GM19372 (cell line): ENCODE measurements at regions not wholly inside any gene's neighbourhood (a gene's known extent, or its start where the extent isn't known, plus 50 kb on each side); places are given as distances from the start of the nearest gene placed in this dataset.
"Not testable (repeated sequence)": the region's sequence is repeated elsewhere in the genome, so short reads cannot be mapped to it uniquely, and the experiment has no call there.

Experiments used
- ATAC-seq: cut with Tn5 transposase; IDR thresholded peaks from one replicate; pipeline ENCODE4 v1.9.1; 2021; ENCODE audit warnings: mild to moderate bottlenecking, low read depth, moderate library complexity; ENCODE audit not compliant: unreplicated experiment

GRCh38 chr4:149983931-149984330 is 94.3 kb upstream of the DCLK2 start:
- ATAC-seq: no peak

- ATAC-seq: no peak
Measured at GRCh38 chr4:149985981-149986380, 92.3 kb upstream of the DCLK2 start.

GRCh38 chr4:149986917-149987316 is 91.3 kb upstream of the DCLK2 start:
- ATAC-seq: no peak

- ATAC-seq: no peak
Measured at GRCh38 chr4:149987330-149988086, 90.7 kb upstream of the DCLK2 start.

DNA sequence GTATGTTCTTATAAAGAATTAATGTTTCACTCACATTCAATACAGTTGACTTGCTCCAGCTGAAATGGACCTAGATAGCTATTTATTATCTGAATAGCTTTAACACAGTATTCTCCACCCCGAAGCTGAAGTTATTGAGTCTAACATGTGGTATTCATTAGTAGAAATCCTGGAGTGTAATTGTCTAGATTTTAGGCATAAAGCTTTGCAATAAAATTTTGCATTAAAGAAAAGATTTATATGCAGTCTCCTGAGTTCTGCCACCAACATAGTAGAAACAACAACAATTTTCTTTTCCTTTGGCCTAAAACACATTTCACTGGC is 90.2 kb upstream of the DCLK2 start:
- no peak for ATAC-seq

DNA sequence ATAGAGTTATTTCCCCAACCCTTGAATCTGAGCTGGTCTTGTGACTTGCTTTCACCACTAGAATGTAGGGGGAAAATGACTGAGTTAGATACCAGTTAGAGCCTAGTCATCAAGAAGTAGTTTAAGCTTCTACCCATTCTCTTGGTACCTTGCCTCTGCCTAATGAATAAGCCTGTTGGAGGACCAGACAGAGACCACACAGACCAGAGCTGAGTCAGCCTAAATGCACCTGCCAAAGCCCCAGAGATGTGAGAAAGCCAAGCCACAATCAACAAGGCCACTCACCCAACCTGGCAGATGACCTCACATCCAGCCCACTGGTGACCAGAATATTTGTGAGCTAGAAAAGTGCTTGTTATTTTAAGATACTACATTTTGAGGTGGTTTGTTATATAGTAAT is 85.2 kb upstream of the DCLK2 start:
- ATAC-seq: no peak

- no peak for ATAC-seq
Measured at GRCh38 chr4:149995134-149995756, 83.0 kb upstream of the DCLK2 start.

DNA sequence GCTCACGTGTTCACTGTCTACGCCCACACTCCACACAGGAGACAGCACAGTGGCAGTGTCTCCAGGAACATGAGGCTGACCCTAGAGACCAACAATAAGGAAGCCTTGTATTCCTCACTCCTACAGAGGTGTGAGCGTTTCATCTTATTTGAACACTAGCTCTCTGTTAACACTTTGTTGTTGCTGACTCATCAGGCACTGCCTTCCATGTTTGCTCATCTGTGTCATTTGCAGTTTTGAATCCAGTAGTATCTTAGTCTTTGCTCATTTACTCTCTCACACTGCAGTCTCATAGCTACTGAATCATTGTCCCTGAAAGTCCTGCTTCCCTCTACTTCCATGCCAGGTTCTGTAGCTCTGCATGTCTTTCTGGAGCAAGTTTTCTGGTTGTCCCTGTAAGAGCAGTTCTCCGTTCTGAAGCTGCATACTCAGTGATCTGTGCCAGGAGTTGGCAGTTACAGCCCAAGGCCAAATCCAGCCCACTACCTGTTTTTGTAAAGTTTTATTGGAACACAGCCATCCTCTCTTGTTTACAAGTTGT is 80.3 kb upstream of the DCLK2 start:
- no peak for ATAC-seq

DNA sequence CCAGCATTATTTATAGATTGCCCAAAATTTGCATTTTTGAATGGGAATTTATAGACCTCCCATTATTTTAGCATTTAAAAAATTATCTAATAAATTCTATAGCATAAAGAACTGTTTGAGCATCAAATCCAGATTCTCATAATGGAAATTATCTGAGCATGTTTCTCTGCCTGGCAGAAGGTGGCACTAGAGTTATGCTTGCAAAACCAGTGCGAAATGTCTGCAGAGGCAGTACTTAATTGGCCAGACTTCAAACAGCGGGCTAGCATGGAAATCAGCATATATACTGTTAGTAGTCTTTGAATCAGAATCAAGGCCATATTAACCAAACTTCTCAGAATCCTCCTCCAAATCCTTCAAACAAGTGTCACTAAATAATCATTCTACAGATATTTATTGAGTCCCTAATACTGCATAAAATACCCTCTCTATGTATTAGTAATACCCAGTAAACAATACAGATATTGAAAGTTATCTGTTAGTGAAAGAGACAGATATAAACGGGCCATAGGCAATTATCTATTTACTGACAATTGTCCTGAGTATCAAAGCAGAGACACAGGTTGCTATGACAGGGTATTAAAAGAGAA is 78.7 kb upstream of the DCLK2 start:
- ATAC-seq: no peak

DNA sequence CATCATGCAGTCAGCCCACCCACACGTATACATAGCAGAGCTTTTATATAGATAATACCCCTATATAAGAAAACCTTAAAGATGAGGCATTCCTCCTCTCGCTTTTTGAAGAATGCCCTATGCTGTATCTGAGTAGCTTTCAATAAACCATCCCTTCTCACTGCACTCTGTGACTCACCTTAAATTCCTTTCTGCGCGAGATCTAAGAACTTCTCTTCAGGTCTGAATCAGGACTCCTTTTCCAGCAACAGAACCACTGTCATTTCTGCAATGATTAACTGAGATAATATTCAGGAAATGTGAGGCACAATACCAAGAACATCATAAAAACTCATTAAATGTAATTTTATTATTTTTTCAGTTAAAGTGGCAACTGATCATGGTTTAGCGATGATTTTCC is 76.4 kb upstream of the DCLK2 start:
- no peak for ATAC-seq

GRCh38 chr4:150002561-150002960 is 75.7 kb upstream of the DCLK2 start:
- ATAC-seq: no peak

GRCh38 chr4:150004481-150004880 is 73.8 kb upstream of the DCLK2 start:
- ATAC-seq: no peak

DNA sequence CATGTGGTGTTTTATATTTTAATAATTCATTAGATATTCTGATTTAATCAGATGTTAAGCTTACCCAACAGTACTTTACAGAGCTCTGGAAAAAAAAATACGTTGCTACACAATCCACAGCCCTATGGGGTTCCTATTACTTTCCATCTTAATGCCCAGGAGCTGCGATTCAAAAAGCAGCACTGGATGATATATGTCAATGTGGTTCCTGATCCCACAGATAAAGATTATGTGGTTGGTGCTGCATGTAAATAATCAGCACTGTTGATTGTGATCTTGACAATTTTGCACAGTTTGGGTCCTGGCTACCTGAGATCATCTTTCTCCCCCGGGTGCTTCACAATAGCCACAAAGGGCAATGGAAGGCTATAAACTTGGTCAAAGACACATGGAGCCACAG is 72.7 kb upstream of the DCLK2 start:
- ATAC-seq: no peak

GRCh38 chr4:150006197-150006596 is 72.0 kb upstream of the DCLK2 start:
- ATAC-seq: no peak

GRCh38 chr4:150007512-150007911 is 70.7 kb upstream of the DCLK2 start:
- ATAC-seq: no peak

GRCh38 chr4:150008546-150008945 is 69.7 kb upstream of the DCLK2 start:
- ATAC-seq: no peak

GRCh38 chr4:150009533-150009932 is 68.7 kb upstream of the DCLK2 start:
- ATAC-seq: no peak

DNA sequence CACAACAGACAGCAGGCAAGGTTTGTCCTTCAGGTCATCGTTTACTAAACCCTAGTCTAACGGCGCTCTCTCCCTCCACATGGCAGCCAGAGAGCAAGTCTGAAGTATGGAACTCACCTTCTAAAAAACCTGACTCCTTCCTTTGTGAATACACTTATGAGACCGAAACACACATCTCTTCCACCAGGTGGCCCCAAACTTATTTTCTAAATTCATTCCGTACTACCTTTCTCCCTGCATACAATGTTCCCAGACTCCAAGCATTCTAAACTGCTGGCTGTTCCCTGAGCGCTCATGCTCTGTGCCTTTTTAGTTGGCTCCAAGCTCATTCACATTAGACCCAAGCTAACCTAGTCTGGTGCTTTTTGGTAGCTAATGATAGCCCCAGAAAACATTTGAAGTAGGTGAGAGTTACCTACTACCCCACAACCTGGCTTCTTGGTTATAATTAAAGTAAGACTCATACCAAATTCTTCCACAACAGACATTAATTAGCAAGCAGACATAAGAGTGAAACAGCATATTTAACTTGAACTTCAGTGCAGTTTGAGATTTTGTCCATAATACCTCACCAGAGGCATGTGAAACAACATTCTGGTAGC is 67.6 kb upstream of the DCLK2 start:
- no peak for ATAC-seq

- no peak for ATAC-seq
Measured at GRCh38 chr4:150012851-150013360, 65.3 kb upstream of the DCLK2 start.

DNA sequence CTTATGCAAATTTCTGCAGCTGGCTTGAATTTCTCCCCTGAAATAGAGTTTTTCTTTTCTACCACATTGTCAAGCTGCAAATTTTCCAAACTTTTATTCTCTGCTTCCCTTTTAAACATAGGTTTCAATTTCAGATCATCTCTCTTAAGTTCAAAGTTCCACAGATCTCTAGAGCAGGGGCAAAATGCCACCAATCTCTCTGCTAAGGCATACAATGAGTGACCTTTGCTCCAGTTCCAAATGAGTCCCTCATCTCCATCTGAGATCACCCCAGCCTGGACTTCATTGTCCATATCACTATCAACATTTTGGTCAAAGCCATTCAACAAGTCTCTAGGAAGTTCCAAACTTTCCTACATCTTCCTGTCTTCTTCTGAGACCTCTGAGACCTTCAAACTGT is 62.3 kb upstream of the DCLK2 start:
- ATAC-seq: not testable (repeated sequence)

DNA sequence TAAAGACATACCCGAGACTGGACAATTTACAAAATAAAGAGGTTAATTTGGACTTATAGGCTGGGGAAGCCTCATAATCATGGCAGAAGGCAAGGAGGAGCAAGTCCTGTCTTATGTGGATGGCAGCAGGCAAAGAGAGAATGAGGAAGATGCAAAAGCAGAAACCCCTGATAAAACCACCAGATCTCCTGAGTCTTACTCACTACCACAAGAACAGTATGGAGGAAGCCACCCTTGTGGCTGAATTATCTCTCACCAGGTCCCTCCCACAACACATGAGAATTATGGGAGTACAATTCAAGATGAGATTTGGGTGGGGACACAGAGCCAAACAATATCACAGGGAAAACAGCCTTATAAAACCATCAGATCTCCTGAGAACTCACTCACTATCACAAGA is 61.6 kb upstream of the DCLK2 start:
- ATAC-seq: not testable (repeated sequence)
